ENCODE measurements at regions not wholly inside any gene's neighbourhood (a gene's known extent, or its start where the extent isn't known, plus 50 kb on each side); places are given as distances from the start of the nearest gene placed in this dataset.

DNA sequence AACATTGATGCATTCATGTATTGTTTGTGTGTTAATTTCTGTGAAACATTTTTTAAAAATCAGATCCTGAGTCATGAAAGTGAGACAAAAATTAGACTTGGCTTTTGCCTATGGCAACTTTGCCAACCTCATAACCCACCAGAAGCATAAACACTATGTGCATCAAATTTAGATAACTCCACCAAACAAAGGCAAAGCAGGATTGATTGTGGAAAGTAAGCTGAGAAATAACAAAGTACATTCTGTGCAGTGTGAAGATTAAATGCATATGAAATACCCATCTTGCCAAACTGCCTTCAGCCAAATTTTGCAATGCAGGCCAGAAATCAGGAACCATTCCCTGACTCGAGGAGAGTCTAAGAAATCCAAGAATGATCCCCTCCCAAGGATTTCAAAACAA lies 493.4 kb downstream of the AJAP1 start (continued):
- TF ChIP-seq STAT3 (IDR thresholded peaks at IDR 0.05; ENCODE audit: low read depth, low read length) (no peak), MYB (IDR thresholded peaks at IDR 0.05; ENCODE audit: borderline replicate concordance, low read depth, low read length) (no peak), SRF (IDR thresholded peaks at IDR 0.05; ENCODE audit: low read depth in 2 of 2, low read length in 2 of 2) (no peak)
- TF ChIP-seq, protein P1, sequence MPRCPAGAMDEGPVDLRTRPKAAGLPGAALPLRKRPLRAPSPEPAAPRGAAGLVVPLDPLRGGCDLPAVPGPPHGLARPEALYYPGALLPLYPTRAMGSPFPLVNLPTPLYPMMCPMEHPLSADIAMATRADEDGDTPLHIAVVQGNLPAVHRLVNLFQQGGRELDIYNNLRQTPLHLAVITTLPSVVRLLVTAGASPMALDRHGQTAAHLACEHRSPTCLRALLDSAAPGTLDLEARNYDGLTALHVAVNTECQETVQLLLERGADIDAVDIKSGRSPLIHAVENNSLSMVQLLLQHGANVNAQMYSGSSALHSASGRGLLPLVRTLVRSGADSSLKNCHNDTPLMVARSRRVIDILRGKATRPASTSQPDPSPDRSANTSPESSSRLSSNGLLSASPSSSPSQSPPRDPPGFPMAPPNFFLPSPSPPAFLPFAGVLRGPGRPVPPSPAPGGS (IDR thresholded peaks at IDR 0.05; ENCODE audit: borderline replicate concordance, insufficient read depth, low read depth, low read length, poor library complexity, severe bottlenecking), result no peak
- TF ChIP-seq, protein P2, sequence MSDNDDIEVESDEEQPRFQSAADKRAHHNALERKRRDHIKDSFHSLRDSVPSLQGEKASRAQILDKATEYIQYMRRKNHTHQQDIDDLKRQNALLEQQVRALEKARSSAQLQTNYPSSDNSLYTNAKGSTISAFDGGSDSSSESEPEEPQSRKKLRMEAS (IDR thresholded peaks at IDR 0.05; ENCODE audit: low read depth, low read length), result no peak

DNA sequence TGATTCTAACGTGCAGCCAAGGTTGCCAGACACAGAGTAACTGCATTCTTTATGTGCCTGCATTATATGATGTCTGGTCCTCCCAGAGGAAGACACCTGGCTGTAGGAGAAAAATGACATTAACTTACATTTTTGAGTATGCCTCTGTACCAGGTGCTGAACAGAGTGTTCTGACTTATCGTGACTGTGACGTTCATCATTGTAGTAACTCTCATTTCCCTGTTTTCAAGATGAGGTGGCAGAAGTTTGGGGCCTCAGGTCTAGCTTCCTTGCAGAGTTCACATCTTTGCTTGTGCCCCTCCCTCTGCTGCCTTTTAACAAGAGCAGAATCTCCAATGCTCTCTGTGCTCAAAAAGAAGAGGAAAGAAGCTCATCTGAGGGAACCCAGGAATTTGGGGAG lies 488.0 kb downstream of the AJAP1 start:
- SMC1A ChIA-PET (ENCODE audit: uncharacterized antibody, unreplicated experiment), result interaction anchor here (0.9 kb wide), 1 partner anchor 18 kb away, joined by 3 read pairs; no protein-coding TSS in a partner anchor
- POLR2A ChIA-PET, result no interaction called here
- no peaks in the 10 kb centered on the region for H3K9me3 ChIP-seq (replicated peaks; ENCODE audit: control insufficient read depth, insufficient read depth, low read length)
- H3K36me3 ChIP-seq (ENCODE audit: control insufficient read depth in 2 of 2, insufficient read depth in 2 of 2, low read length in 1 of 2), result no peaks in the 10 kb centered on the region
- no peaks in the 10 kb centered on the region for H3K27me3 ChIP-seq (replicated peaks in 1 of 2; ENCODE audit: control insufficient read depth in 2 of 2, insufficient read depth in 2 of 2, low read length in 1 of 2)
- no peak overlapping the region for H3K9ac ChIP-seq (ENCODE audit: control insufficient read depth, insufficient read depth, low read length)
- WGBS (ENCODE audit: insufficient coverage, insufficient replicate concordance, low lambda C conversion rate, missing lambda C conversion rate), result 19% methylated on average over 3 of the region's 3 CpGs
- no peaks in the 10 kb centered on the region for H4K20me1 ChIP-seq (ENCODE audit: control insufficient read depth, insufficient read depth)
- TF ChIP-seq, protein P3, sequence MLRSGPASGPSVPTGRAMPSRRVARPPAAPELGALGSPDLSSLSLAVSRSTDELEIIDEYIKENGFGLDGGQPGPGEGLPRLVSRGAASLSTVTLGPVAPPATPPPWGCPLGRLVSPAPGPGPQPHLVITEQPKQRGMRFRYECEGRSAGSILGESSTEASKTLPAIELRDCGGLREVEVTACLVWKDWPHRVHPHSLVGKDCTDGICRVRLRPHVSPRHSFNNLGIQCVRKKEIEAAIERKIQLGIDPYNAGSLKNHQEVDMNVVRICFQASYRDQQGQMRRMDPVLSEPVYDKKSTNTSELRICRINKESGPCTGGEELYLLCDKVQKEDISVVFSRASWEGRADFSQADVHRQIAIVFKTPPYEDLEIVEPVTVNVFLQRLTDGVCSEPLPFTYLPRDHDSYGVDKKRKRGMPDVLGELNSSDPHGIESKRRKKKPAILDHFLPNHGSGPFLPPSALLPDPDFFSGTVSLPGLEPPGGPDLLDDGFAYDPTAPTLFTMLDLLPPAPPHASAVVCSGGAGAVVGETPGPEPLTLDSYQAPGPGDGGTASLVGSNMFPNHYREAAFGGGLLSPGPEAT (IDR thresholded peaks at IDR 0.05; ENCODE audit: low read depth), result no peak
- TF ChIP-seq NR2C1 (IDR thresholded peaks at IDR 0.05), result no peak
- TF ChIP-seq NFYB (IDR thresholded peaks at IDR 0.05; ENCODE audit: insufficient read depth, low read depth, low read length), result no peak
- TF ChIP-seq, protein P4, sequence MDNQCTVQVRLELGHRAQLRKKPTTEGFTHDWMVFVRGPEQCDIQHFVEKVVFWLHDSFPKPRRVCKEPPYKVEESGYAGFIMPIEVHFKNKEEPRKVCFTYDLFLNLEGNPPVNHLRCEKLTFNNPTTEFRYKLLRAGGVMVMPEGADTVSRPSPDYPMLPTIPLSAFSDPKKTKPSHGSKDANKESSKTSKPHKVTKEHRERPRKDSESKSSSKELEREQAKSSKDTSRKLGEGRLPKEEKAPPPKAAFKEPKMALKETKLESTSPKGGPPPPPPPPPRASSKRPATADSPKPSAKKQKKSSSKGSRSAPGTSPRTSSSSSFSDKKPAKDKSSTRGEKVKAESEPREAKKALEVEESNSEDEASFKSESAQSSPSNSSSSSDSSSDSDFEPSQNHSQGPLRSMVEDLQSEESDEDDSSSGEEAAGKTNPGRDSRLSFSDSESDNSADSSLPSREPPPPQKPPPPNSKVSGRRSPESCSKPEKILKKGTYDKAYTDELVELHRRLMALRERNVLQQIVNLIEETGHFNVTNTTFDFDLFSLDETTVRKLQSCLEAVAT (IDR thresholded peaks at IDR 0.05), result no peak
- TF ChIP-seq POLR2AphosphoS2 (IDR thresholded peaks at IDR 0.05; ENCODE audit: low read depth, low read length), result no peak
- H3K79me2 ChIP-seq (ENCODE audit: control insufficient read depth, insufficient read depth, low read length), result no peaks in the 10 kb centered on the region
- H3K4me2 ChIP-seq (ENCODE audit: control insufficient read depth, insufficient read depth), result no peak overlapping the region
- H3K4me1 ChIP-seq (ENCODE audit: control insufficient read depth, insufficient read depth, low read length), result no peaks in the 10 kb centered on the region
- in situ Hi-C loops (cut with MboI) (no loop called here), intact Hi-C loops (cut with micrococcal nuclease; ENCODE audit: unreplicated experiment) (no loop called here)
- RAD21 ChIA-PET (ENCODE audit: unreplicated experiment), result no interaction called here
- no peak for ATAC-seq
- H2AFZ ChIP-seq (ENCODE audit: control insufficient read depth, low read depth, low read length), result no peak overlapping the region
- CTCF ChIA-PET, result no interaction called here
- BruUV-seq (replicated peaks), result no TSS peak
- no peak overlapping the region for H3K4me3 ChIP-seq
- no peak for FAIRE-seq
- no peak overlapping the region for H3K27ac ChIP-seq (ENCODE audit: control insufficient read depth, insufficient read depth)
- DNase-seq (ENCODE audit: low read depth, low spot score), result no peak
